ENCODE measurements at regions not wholly inside any gene's neighbourhood (a gene's known extent, or its start where the extent isn't known, plus 50 kb on each side); places are given as distances from the start of the nearest gene placed in this dataset.
A peak's percentile ranks its signal among the peaks of the same experiment; 100 is the strongest.

- Histone ChIP-seq H3K4me3 (no peak overlapping the region), H3K9me3 (no peaks in the 10 kb centered on the region), H3K27me3 (no peaks in the 10 kb centered on the region), H3K36me3 (no peaks in the 10 kb centered on the region), H3K4me1 (no peaks in the 10 kb centered on the region), H3K27ac (replicated peaks in 1 of 4) (no peak overlapping the region)
- no peak for TF ChIP-seq POLR2A (IDR thresholded peaks at IDR 0.05; ENCODE audit: low read depth)
- no peak for TF ChIP-seq CTCF (IDR thresholded peaks at IDR 0.05)
- no peak for TF ChIP-seq EP300 (IDR thresholded peaks at IDR 0.05)
- no peak for TF ChIP-seq POLR2AphosphoS5 (IDR thresholded peaks at IDR 0.05)
- WGBS = 57% methylated on average over 1 of the region's 1 CpG
- intact Hi-C loops (cut with DNase I) = no loop called here
- DNase-seq (ENCODE audit: extremely low spot score) = no peak
Observed at GRCh38 chr1:113278371-113278770, 111.9 kb upstream of the MAGI3 start.

- WGBS = 86% methylated on average over 5 of the region's 5 CpGs
Observed at GRCh38 chr1:113278777-113279176, 111.5 kb upstream of the MAGI3 start.

GRCh38 chr1:113279776-113280391, 110.4 kb upstream of the MAGI3 start:
- no peak for DNase-seq (ENCODE audit: extremely low spot score)
- no peak overlapping the region for H3K4me3 ChIP-seq
- no peaks in the 10 kb centered on the region for H3K4me1 ChIP-seq
- TF ChIP-seq EP300 (IDR thresholded peaks at IDR 0.05) = no peak
- no peak for TF ChIP-seq POLR2A (IDR thresholded peaks at IDR 0.05; ENCODE audit: low read depth)
- no peak for TF ChIP-seq POLR2AphosphoS5 (IDR thresholded peaks at IDR 0.05)
- TF ChIP-seq CTCF (IDR thresholded peaks at IDR 0.05) = no peak
- 91% methylated on average over 3 of the region's 3 CpGs for WGBS
- no peaks in the 10 kb centered on the region for H3K27me3 ChIP-seq
- no peak overlapping the region for H3K27ac ChIP-seq (replicated peaks in 1 of 4)
- intact Hi-C loops (cut with DNase I) = no loop called here
- no peaks in the 10 kb centered on the region for H3K9me3 ChIP-seq
- H3K36me3 ChIP-seq = no peaks in the 10 kb centered on the region

More at GRCh38 chr1:113278777-113279176, 111.5 kb upstream of the MAGI3 start:
- Histone ChIP-seq H3K4me3 (no peak overlapping the region), H3K36me3 (no peaks in the 10 kb centered on the region), H3K4me1 (no peaks in the 10 kb centered on the region), H3K9me3 (no peaks in the 10 kb centered on the region), H3K27me3 (no peaks in the 10 kb centered on the region), H3K27ac (replicated peaks in 1 of 4) (no peak overlapping the region)
- intact Hi-C loops (cut with DNase I) = no loop called here
- TF ChIP-seq POLR2A (IDR thresholded peaks at IDR 0.05; ENCODE audit: low read depth) (no peak), EP300 (IDR thresholded peaks at IDR 0.05) (no peak), CTCF (IDR thresholded peaks at IDR 0.05) (no peak), POLR2AphosphoS5 (IDR thresholded peaks at IDR 0.05) (no peak)
- DNase-seq (ENCODE audit: extremely low spot score) = no peak

GRCh38 chr1:113280581-113280980, 109.7 kb upstream of the MAGI3 start:
- Histone ChIP-seq H3K27me3 (no peaks in the 10 kb centered on the region), H3K27ac (replicated peaks in 1 of 4) (no peak overlapping the region), H3K9me3 (no peaks in the 10 kb centered on the region), H3K36me3 (no peaks in the 10 kb centered on the region), H3K4me3 (no peak overlapping the region), H3K4me1 (no peaks in the 10 kb centered on the region)
- intact Hi-C loops (cut with DNase I) = no loop called here
- 86% methylated on average over 1 of the region's 1 CpG for WGBS
- TF ChIP-seq EP300 (IDR thresholded peaks at IDR 0.05) (no peak), POLR2A (IDR thresholded peaks at IDR 0.05; ENCODE audit: low read depth) (no peak), CTCF (IDR thresholded peaks at IDR 0.05) (no peak), POLR2AphosphoS5 (IDR thresholded peaks at IDR 0.05) (no peak)
- DNase-seq (ENCODE audit: extremely low spot score) = peak; percentile 26

- Histone ChIP-seq H3K4me1 (no peaks in the 10 kb centered on the region), H3K36me3 (no peaks in the 10 kb centered on the region), H3K4me3 (no peak overlapping the region), H3K27me3 (no peaks in the 10 kb centered on the region), H3K9me3 (no peaks in the 10 kb centered on the region), H3K27ac (replicated peaks in 1 of 4) (no peak overlapping the region)
- TF ChIP-seq CTCF (IDR thresholded peaks at IDR 0.05) (no peak), EP300 (IDR thresholded peaks at IDR 0.05) (no peak), POLR2A (IDR thresholded peaks at IDR 0.05; ENCODE audit: low read depth) (no peak), POLR2AphosphoS5 (IDR thresholded peaks at IDR 0.05) (no peak)
- DNase-seq (ENCODE audit: extremely low spot score) = no peak
- intact Hi-C loops (cut with DNase I) = no loop called here
Observed at GRCh38 chr1:113281550-113281949, 108.8 kb upstream of the MAGI3 start.

Measured in esophagus muscularis mucosa (tissue), 4 donors.